Progenitor cell of endocrine pancreas (in vitro differentiated cells): ENCODE measurements at regions not wholly inside any gene's neighbourhood (a gene's known extent, or its start where the extent isn't known, plus 50 kb on each side); places are given as distances from the start of the nearest gene placed in this dataset.

Source experiments
- DNase-seq: peaks from one replicate; pipeline ENCODE4 v3.0.0; 2021; ENCODE audit warnings: low spot score; ENCODE audit not compliant: unreplicated experiment
- H3K27ac Mint-ChIP-seq: 2 replicates; pipeline ENCODE4 v1.8.0; 2021; ENCODE audit warnings: mild to moderate bottlenecking, moderate library complexity, mixed read lengths
- H3K27me3 Mint-ChIP-seq: 2 replicates; pipeline ENCODE4 v1.8.0; 2021; ENCODE audit warnings: mixed read lengths
- H3K36me3 Mint-ChIP-seq: 2 replicates; pipeline ENCODE4 v1.8.0; 2022; ENCODE audit warnings: mixed read lengths; ENCODE audit not compliant: insufficient read depth
- H3K4me1 Mint-ChIP-seq: 2 replicates; pipeline ENCODE4 v1.8.0; 2021; ENCODE audit warnings: low read depth, mixed read lengths
- H3K4me3 Mint-ChIP-seq: 2 replicates; pipeline ENCODE4 v1.8.0; 2021; ENCODE audit warnings: low read depth, mild to moderate bottlenecking, moderate library complexity, mixed read lengths
- H3K9me3 Mint-ChIP-seq: 2 replicates; pipeline ENCODE4 v1.8.0; 2021; ENCODE audit warnings: low read depth, mixed read lengths
- CTCF ChIP-seq: fragments of 200-600 bp; sonication (generic); IDR thresholded peaks from one replicate; pipeline ENCODE4 v1.5.0; 2021; ENCODE audit warnings: antibody characterized with exemption, mild to moderate bottlenecking; ENCODE audit not compliant: unreplicated experiment

- H3K27me3 Mint-ChIP-seq: peaks cover 4% of the 10 kb centered on the region
- H3K36me3 Mint-ChIP-seq: no peaks in the 10 kb centered on the region
- DNase-seq: no peak
- no peak overlapping the region for H3K27ac Mint-ChIP-seq
- no peak overlapping the region for H3K4me3 Mint-ChIP-seq
- H3K9me3 Mint-ChIP-seq: no peaks in the 10 kb centered on the region
- no peak for TF ChIP-seq CTCF
- H3K4me1 Mint-ChIP-seq: no peaks in the 10 kb centered on the region
These were observed 860.8 kb downstream of the BCL11B start for GRCh38 chr14:98411154-98411553.

DNA sequence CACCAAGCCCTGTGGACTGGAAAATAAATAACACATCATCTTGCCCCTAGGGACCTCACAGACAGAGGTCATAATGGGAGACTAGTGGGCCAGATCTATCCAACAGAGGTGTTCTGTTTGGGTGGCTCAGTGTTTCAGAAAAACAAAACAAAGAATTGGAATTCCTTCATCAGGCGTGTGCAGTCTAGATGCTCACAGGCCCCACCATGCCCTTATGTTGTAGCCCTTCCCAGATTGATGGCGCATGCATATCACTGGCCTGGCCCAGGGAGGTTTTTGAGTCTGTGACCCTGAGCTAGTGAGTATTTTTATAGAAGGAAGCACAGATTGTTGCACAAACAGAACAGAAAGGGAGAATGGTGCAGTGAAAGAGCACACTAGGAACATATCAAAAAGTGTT is 859.6 kb downstream of the BCL11B start:
- TF ChIP-seq CTCF: no peak
- no peak overlapping the region for H3K27ac Mint-ChIP-seq
- no peaks in the 10 kb centered on the region for H3K4me1 Mint-ChIP-seq
- H3K27me3 Mint-ChIP-seq: peaks cover 1% of the 10 kb centered on the region
- no peaks in the 10 kb centered on the region for H3K36me3 Mint-ChIP-seq
- H3K9me3 Mint-ChIP-seq: no peaks in the 10 kb centered on the region
- H3K4me3 Mint-ChIP-seq: no peak overlapping the region
- DNase-seq: no peak

DNA sequence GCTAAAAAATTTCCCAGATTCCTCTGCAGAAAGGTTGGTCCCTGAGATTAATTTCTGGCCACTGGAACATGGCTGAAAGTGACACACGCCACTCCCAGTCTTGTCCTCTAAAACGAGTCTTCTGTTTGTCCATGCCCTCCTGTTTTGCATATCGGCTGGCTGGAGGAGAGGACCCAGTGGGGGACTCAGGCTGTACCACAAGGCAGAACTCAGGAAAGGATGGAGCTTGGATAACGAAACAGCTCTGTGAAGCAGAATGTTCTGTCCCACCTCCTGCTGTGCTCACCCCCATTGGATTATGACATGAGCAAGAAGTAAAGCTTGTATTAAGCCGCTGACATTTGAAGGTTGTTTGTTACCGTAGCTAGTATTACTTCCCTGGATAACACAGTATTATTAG is 856.2 kb downstream of the BCL11B start:
- DNase-seq: no peak
- Mint-ChIP-seq H3K4me3 (no peak overlapping the region), H3K4me1 (no peaks in the 10 kb centered on the region), H3K9me3 (no peaks in the 10 kb centered on the region), H3K27ac (no peak overlapping the region), H3K36me3 (no peaks in the 10 kb centered on the region), H3K27me3 (no peaks in the 10 kb centered on the region)
- no peak for TF ChIP-seq CTCF

DNA sequence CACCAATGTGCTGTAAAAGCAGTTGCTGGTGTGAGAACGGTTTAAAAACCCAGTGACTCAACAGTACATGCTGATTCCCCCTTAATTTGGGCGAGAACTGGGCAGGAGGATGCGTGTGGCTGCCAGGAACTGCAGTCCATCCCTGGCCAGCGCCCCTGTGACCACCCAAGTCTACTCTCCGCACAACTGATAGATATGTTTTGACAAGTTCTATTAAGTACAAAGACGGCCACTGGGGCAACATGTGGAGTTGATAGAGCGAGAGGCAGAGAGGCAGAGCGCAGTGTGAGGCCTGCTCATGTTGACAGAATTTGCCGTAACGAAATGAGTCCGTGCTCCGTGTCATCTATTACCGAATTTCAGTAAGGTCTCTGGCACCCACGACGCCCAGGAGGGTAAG is 855.0 kb downstream of the BCL11B start:
- Mint-ChIP-seq H3K27me3 (peaks cover 2% of the 10 kb centered on the region), H3K36me3 (no peaks in the 10 kb centered on the region), H3K9me3 (no peaks in the 10 kb centered on the region), H3K4me3 (no peak overlapping the region), H3K4me1 (no peaks in the 10 kb centered on the region), H3K27ac (no peak overlapping the region)
- no peak for DNase-seq
- no peak for TF ChIP-seq CTCF

DNA sequence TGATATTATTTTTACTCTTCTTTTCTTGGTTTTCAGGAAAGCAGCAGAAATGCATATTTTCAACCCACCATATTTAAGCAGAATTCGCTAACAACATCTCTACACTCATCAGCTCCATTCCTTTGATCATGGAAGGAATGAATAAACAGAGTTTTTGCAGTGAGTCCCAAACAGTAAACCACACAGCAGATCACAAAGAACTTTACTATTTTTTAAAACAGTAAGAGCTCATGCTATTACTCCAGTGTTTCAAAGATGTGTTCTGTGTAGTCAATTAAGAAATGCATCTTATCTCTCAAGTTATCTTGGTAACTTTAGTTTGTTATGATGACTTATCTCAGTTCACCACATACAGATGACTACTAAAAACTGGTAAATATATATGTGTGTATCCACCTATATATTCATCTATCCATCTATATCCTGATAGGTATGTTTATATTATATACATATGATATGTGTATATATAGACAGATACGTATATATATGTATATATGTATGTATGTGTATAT is 843.5 kb downstream of the BCL11B start:
- no peaks in the 10 kb centered on the region for H3K4me1 Mint-ChIP-seq
- H3K27me3 Mint-ChIP-seq: no peaks in the 10 kb centered on the region
- DNase-seq: no peak
- no peaks in the 10 kb centered on the region for H3K36me3 Mint-ChIP-seq
- no peaks in the 10 kb centered on the region for H3K9me3 Mint-ChIP-seq
- H3K27ac Mint-ChIP-seq: no peak overlapping the region
- no peak for TF ChIP-seq CTCF
- no peak overlapping the region for H3K4me3 Mint-ChIP-seq
